ENCODE measurements at regions not wholly inside any gene's neighbourhood (a gene's known extent, or its start where the extent isn't known, plus 50 kb on each side); places are given as distances from the start of the nearest gene placed in this dataset.
"Not testable (repeated sequence)": the region's sequence is repeated elsewhere in the genome, so short reads cannot be mapped to it uniquely, and the experiment has no call there.

DNA sequence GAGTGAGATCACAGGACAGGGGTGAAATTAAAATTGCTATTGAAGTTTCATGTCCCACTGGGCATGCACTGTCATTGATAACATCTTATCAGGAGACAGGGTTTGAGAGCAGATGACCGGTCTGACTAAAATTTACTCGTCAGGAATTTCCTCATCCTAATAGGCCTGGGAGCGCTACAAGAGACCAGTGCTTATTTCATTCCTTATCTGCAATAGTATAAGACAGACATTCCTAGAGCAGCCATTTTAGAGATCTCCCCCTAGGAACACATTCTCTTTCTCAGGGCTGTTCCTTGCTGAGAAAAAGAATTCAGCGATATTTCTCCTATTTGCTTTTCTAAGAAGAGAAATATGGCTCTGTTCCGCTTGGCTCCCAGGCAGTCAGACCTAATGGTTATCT lies 181.4 kb upstream of the ETV3 start:
- no peaks in the 10 kb centered on the region for H3K27me3 ChIP-seq
- intact Hi-C loops (cut with DNase I) = no loop called here
- no peaks in the 10 kb centered on the region for H3K9me3 ChIP-seq

DNA sequence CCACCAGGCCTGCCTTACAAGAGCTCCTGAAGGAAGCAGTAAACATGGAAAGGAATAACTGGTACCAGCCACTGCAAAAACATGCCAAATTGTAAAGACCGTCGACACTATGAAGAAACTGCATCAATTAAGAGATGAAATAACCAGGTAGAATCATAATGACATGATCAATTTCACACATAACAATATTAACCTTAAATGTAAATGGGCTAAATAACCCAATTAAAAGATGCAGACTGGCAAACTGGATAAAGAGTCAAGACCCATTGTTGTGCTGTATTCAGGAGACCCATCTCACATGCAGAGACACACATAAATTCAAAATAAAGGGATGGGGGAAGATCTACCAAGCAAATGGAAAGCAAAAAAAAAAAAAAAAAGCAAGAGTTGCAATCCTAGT lies 179.0 kb upstream of the ETV3 start:
- H3K36me3 ChIP-seq; DNase-seq; H3K9me3 ChIP-seq; H3K27ac ChIP-seq; H3K4me1 ChIP-seq; H3K4me3 ChIP-seq; H3K27me3 ChIP-seq; intact Hi-C loops (cut with DNase I); H3K9ac ChIP-seq (ENCODE audit: low read depth in 2 of 2, low read length in 2 of 2): not testable (repeated sequence)

More for the DNA sequence above, 181.4 kb upstream of the ETV3 start:
- Histone ChIP-seq H3K4me3 (no peak overlapping the region), H3K27ac (no peak overlapping the region), H3K36me3 (no peaks in the 10 kb centered on the region), H3K9ac (ENCODE audit: low read depth in 2 of 2, low read length in 2 of 2) (no peak overlapping the region), H3K4me1 (no peaks in the 10 kb centered on the region)
- DNase-seq = no peak
- TF ChIP-seq, protein P1, sequence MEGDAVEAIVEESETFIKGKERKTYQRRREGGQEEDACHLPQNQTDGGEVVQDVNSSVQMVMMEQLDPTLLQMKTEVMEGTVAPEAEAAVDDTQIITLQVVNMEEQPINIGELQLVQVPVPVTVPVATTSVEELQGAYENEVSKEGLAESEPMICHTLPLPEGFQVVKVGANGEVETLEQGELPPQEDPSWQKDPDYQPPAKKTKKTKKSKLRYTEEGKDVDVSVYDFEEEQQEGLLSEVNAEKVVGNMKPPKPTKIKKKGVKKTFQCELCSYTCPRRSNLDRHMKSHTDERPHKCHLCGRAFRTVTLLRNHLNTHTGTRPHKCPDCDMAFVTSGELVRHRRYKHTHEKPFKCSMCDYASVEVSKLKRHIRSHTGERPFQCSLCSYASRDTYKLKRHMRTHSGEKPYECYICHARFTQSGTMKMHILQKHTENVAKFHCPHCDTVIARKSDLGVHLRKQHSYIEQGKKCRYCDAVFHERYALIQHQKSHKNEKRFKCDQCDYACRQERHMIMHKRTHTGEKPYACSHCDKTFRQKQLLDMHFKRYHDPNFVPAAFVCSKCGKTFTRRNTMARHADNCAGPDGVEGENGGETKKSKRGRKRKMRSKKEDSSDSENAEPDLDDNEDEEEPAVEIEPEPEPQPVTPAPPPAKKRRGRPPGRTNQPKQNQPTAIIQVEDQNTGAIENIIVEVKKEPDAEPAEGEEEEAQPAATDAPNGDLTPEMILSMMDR (IDR thresholded peaks at IDR 0.05) = no peak

DNA sequence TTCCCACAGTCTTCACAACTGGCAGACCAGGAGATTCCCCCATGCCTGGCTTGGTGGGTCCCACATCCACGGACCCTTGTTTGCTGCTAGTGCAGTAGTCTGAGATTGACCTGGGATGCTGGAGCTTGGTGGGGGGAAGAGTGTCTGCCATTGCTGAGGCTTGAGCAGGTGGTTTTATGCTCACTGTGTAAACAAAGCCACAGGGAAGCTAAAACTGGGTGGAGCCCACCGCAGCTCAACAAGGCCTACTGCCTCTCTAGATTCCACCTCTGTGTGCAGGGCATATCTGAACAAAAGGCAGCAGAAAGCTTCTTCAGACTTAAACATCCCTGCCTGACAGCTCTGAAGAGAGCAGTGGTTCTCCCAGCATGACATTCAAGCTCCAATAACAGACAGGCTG lies 177.3 kb upstream of the ETV3 start:
- DNase-seq = no peak
- H3K4me3 ChIP-seq = no peak overlapping the region

DNA sequence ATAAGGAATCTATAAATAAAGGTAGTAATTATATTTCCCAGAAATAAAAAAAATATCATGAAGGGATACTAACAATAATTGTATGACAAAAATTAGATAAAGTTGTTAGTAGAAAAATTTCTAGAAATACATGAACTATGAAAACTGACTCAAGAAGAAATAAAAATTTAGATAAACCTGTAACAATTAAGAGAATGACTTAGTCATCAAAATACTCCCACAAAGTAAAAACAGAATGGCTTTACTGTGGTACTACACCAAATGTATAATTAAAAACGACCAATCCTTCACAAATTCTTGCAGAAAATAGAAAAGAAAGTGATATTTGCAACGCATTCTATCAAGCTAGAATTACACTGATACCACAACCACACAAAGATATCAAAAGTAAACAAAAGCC lies 176.2 kb upstream of the ETV3 start:
- Histone ChIP-seq H3K4me3 (no peak overlapping the region), H3K27ac (no peak overlapping the region), H3K9ac (ENCODE audit: low read depth in 2 of 2, low read length in 2 of 2) (no peak overlapping the region), H3K9me3 (no peaks in the 10 kb centered on the region), H3K36me3 (no peaks in the 10 kb centered on the region), H3K27me3 (no peaks in the 10 kb centered on the region), H3K4me1 (no peaks in the 10 kb centered on the region)
- no peak for DNase-seq
- TF ChIP-seq, protein P1 (IDR thresholded peaks at IDR 0.05) = no peak
- intact Hi-C loops (cut with DNase I) = no loop called here

More for the DNA sequence above, 177.3 kb upstream of the ETV3 start:
- Histone ChIP-seq H3K27me3 (no peaks in the 10 kb centered on the region), H3K9me3 (no peaks in the 10 kb centered on the region), H3K9ac (ENCODE audit: low read depth in 2 of 2, low read length in 2 of 2) (no peak overlapping the region), H3K36me3 (no peaks in the 10 kb centered on the region), H3K27ac (no peak overlapping the region), H3K4me1 (no peaks in the 10 kb centered on the region)
- intact Hi-C loops (cut with DNase I) = no loop called here
- TF ChIP-seq, protein P1 (IDR thresholded peaks at IDR 0.05) = no peak

DNA sequence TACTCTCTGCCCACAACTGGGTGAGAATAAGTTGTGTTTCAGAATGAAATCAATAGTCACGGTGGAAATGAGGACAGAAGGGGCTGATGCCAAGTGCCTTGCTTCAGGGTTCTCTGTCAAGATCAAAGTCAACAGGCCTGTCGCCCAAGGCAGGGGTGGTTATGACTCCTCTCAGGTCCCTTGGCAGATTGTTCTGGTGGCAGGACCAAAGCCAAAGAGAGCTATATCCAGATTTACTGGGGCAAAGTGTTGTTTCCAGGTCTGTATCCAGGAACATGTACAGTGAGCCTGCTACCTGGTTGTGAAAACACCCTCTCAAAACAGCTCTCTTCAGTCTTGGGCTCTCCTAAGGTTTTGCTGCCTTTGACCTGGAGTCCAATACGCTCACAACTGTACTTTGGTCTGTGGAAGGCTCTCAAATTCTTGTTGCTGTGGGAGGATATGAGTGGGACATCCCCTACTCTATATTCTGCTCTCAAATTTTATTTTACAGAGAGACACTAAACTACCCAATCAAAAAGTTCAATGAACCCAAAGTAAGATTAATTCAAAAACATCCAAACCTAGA lies 175.1 kb upstream of the ETV3 start:
- Histone ChIP-seq H3K9ac (ENCODE audit: low read depth in 2 of 2, low read length in 2 of 2) (no peak overlapping the region), H3K27me3 (no peaks in the 10 kb centered on the region), H3K4me3 (no peak overlapping the region), H3K36me3 (no peaks in the 10 kb centered on the region), H3K4me1 (no peaks in the 10 kb centered on the region), H3K9me3 (no peaks in the 10 kb centered on the region), H3K27ac (no peak overlapping the region)
- no peak for DNase-seq
- TF ChIP-seq, protein P1 (IDR thresholded peaks at IDR 0.05) = no peak
- intact Hi-C loops (cut with DNase I) = no loop called here

DNA sequence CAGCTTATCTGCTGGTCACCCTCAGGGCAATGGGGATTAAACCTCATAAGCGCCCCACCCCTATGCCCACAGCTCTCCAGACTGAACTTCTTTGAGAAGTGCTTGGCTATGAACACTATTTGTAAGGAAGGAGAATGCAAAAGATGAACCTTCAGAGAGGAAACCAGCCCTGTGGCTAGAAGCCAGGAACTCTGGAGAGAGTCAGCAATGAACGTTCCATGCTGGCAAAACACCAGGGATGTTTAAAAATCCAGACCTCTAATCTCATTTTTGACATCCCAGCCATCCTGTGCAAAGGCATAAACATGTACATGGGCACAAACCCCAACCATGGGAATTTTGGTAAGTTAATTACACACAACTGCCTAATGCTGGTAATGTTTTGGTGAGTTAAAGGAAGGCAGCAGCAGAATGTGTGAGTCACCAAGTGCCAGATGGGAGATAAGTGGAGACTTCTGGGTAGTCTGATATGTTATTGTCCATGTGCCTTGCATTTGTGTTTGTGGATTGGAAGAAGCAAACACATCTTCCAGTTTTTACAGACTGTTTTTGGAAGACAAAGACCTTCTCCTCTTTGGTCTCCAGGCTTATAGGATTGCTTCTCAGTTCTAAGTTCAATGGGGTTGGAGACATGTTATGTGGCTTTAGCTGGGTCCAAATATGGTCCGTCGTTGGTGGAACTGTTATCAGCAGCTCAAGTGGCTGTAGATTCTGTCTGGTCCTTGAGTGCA lies 174.1 kb upstream of the ETV3 start:
- Histone ChIP-seq H3K4me1 (no peaks in the 10 kb centered on the region), H3K9ac (ENCODE audit: low read depth in 2 of 2, low read length in 2 of 2) (no peak overlapping the region), H3K9me3 (no peaks in the 10 kb centered on the region), H3K36me3 (no peaks in the 10 kb centered on the region), H3K27me3 (no peaks in the 10 kb centered on the region), H3K27ac (no peak overlapping the region), H3K4me3 (no peak overlapping the region)
- intact Hi-C loops (cut with DNase I) = no loop called here
- TF ChIP-seq, protein P1 (IDR thresholded peaks at IDR 0.05) = no peak
- no peak for DNase-seq
